H1 (cell line): ENCODE measurements at regions not wholly inside any gene's neighbourhood (a gene's known extent, or its start where the extent isn't known, plus 50 kb on each side); places are given as distances from the start of the nearest gene placed in this dataset.

Experiments used
- CTCF ChIA-PET: fragments of 300-600 bp; sonication (Branson Sonifier 250); formaldehyde crosslinking; loops from one replicate; lab custom pipeline; 2021; ENCODE audit not compliant: partially characterized antibody; lab: Charles Lee
- POLR2A ChIA-PET: fragments of 300-600 bp; sonication (Branson Sonifier 250); formaldehyde crosslinking; loops from one replicate; lab custom pipeline; 2021; ENCODE audit warnings: inconsistent platforms; ENCODE audit not compliant: partially characterized antibody; lab: Charles Lee
- DNase-seq, 2 experiments: peaks; one replicate each; pipeline versions ENCODE4 v3.0.0 to v3.0.0-alpha.2; 2010 to 2022; ENCODE audit warnings: low spot score in 2 of 2, low read depth in 1 of 2, mixed read lengths in 1 of 2
- FAIRE-seq: peaks from 2 replicates; lab custom pipeline; 2011; peaks lifted over from hg19 to GRCh38; lab: Jason Lieb, UNC
- H2AFZ ChIP-seq: 2 replicates; pipeline ENCODE4 v1.8.1; 2012; ENCODE audit warnings: low read length, inconsistent platforms
- H2AK5ac ChIP-seq: 2 replicates; pipeline ENCODE4 v1.6.1; 2013; ENCODE audit warnings: low read depth, low read length
- H2BK120ac ChIP-seq: replicated peaks from 2 replicates; pipeline ENCODE3; 2013; ENCODE audit warnings: low read depth, low read length, inconsistent platforms
- H2BK12ac ChIP-seq: 2 replicates; pipeline ENCODE4 v1.6.1; 2013; ENCODE audit warnings: low read depth, low read length
- H2BK15ac ChIP-seq: 2 replicates; pipeline ENCODE4 v1.6.1; 2013; ENCODE audit warnings: low read length
- H2BK20ac ChIP-seq: 2 replicates; pipeline ENCODE4 v1.6.1; 2013; ENCODE audit warnings: low read length
- H2BK5ac ChIP-seq: 2 replicates; pipeline ENCODE4 v1.6.1; 2013; ENCODE audit warnings: low read depth, low read length
- H3K14ac ChIP-seq: 2 replicates; pipeline ENCODE4 v1.6.1; 2013; ENCODE audit warnings: inconsistent platforms; ENCODE audit not compliant: insufficient read length
- H3K18ac ChIP-seq: 2 replicates; pipeline ENCODE4 v1.6.1; 2013; ENCODE audit warnings: low read length; ENCODE audit errors: extremely low read depth
- H3K23ac ChIP-seq: 2 replicates; pipeline ENCODE4 v1.6.1; 2013; ENCODE audit warnings: inconsistent platforms; ENCODE audit not compliant: insufficient read length
- H3K23me2 ChIP-seq: 2 replicates; pipeline ENCODE4 v1.6.1; 2013; ENCODE audit warnings: low read depth, low read length
- H3K27ac ChIP-seq: 2 replicates; pipeline ENCODE4 v1.6.1; 2011; ENCODE audit warnings: low read depth, low read length, inconsistent platforms
- H3K27me3 ChIP-seq, 4 experiments: replicated peaks in 1 of 4; 1 replicate in 1 of 4; 2 replicates in 3 of 4; pipeline versions ENCODE4 v1.6.1 to v1.8.1; 2011 to 2013; ENCODE audit warnings: low read length in 3 of 4, mild to moderate bottlenecking in 3 of 4, inconsistent platforms in 2 of 4, mixed read lengths in 2 of 4, moderate library complexity in 1 of 4; ENCODE audit not compliant: control insufficient read depth in 3 of 4, insufficient read depth in 3 of 4; ENCODE audit errors: extremely low read depth in 1 of 4
- H3K36me3 ChIP-seq, 4 experiments: 2 replicates each; pipeline versions ENCODE4 v1.6.1 to v1.8.1; 2011 to 2013; ENCODE audit warnings: mild to moderate bottlenecking in 4 of 4, low read length in 3 of 4, moderate library complexity in 2 of 4, control low read depth in 1 of 4, inconsistent platforms in 1 of 4; ENCODE audit not compliant: insufficient read depth in 4 of 4, control insufficient read depth in 2 of 4
- H3K4ac ChIP-seq: replicated peaks from 2 replicates; pipeline ENCODE3; 2013; ENCODE audit warnings: low read length, low read depth, mixed read lengths, inconsistent platforms; ENCODE audit not compliant: insufficient read length
- H3K4me1 ChIP-seq, 4 experiments: replicated peaks in 1 of 4; 1 replicate in 1 of 4; 2 replicates in 3 of 4; pipeline versions ENCODE4 v1.6.1 to v1.8.1; 2011 to 2013; ENCODE audit warnings: low read length in 3 of 4, inconsistent platforms in 2 of 4, mixed read lengths in 1 of 4; ENCODE audit not compliant: insufficient read depth in 4 of 4, control insufficient read depth in 3 of 4
- H3K4me2 ChIP-seq, 2 experiments: 2 replicates each; pipeline versions ENCODE4 v1.6.1 to v1.8.1; 2011 to 2013; ENCODE audit warnings: low read depth in 2 of 2, low read length in 2 of 2, control low read depth in 1 of 2, inconsistent platforms in 1 of 2, mild to moderate bottlenecking in 1 of 2; ENCODE audit not compliant: insufficient read depth in 1 of 2
- H3K4me3 ChIP-seq, 4 experiments: fragments of 200-600, 300-600 bp in 1 of 4; sonication (generic), shearing (Covaris generic), sonication (Bioruptor Twin) in 1 of 4; 2 replicates each; pipeline versions ENCODE4 v1.5.1 to v1.8.1; 2011 to 2016; ENCODE audit warnings: low read length in 4 of 4, low read depth in 3 of 4, control low read depth in 2 of 4, inconsistent platforms in 2 of 4, mild to moderate bottlenecking in 2 of 4, mixed read lengths in 1 of 4, moderate library complexity in 1 of 4; ENCODE audit not compliant: insufficient read depth in 2 of 4; ENCODE audit errors: extremely low read depth in 1 of 4
- H3K56ac ChIP-seq: replicated peaks from 2 replicates; pipeline ENCODE3; 2013; ENCODE audit warnings: low read depth, mild to moderate bottlenecking, mixed read lengths, low read length, inconsistent platforms; ENCODE audit not compliant: insufficient read length
- H3K79me1 ChIP-seq: 2 replicates; pipeline ENCODE4 v1.6.1; 2013; ENCODE audit warnings: low read depth, low read length, control low read depth
- H3K79me2 ChIP-seq, 2 experiments: 2 replicates each; pipeline versions ENCODE4 v1.6.1 to v1.8.1; 2012 to 2013; ENCODE audit warnings: low read length in 2 of 2, mild to moderate bottlenecking in 2 of 2, inconsistent platforms in 1 of 2; ENCODE audit not compliant: insufficient read depth in 2 of 2, control insufficient read depth in 1 of 2
- H3K9ac ChIP-seq, 4 experiments: replicated peaks in 1 of 4; 1 replicate in 1 of 4; 2 replicates in 3 of 4; pipeline versions ENCODE4 v1.6.1 to v1.8.1; 2011 to 2013; ENCODE audit warnings: low read depth in 3 of 4, low read length in 3 of 4, control low read depth in 2 of 4, mild to moderate bottlenecking in 2 of 4, moderate library complexity in 2 of 4, inconsistent platforms in 1 of 4; ENCODE audit errors: extremely low read depth in 1 of 4
- H3K9me3 ChIP-seq, 2 experiments: 2 replicates each; pipeline versions ENCODE4 v1.6.1 to v1.8.1; 2012 to 2013; ENCODE audit warnings: mild to moderate bottlenecking in 2 of 2, moderate library complexity in 2 of 2, control low read depth in 1 of 2, inconsistent platforms in 1 of 2, low read depth in 1 of 2, low read length in 1 of 2, mixed read lengths in 1 of 2; ENCODE audit not compliant: insufficient read depth in 2 of 2
- H4K20me1 ChIP-seq, 2 experiments: replicated peaks in 1 of 2; 2 replicates each; pipeline versions ENCODE3 to v1.8.1; 2011 to 2013; ENCODE audit warnings: inconsistent platforms in 2 of 2, low read length in 2 of 2, mild to moderate bottlenecking in 1 of 2; ENCODE audit not compliant: insufficient read depth in 2 of 2, control insufficient read depth in 1 of 2
- H4K5ac ChIP-seq: 2 replicates; pipeline ENCODE4 v1.6.1; 2013; ENCODE audit warnings: low read length, low read depth, mixed read lengths, inconsistent platforms; ENCODE audit not compliant: insufficient read length
- H4K8ac ChIP-seq: 2 replicates; pipeline ENCODE4 v1.8.0; 2013; ENCODE audit warnings: mild to moderate bottlenecking, moderate library complexity, low read length, inconsistent platforms; ENCODE audit not compliant: insufficient read depth; ENCODE audit errors: extremely low read depth
- H4K91ac ChIP-seq: replicated peaks from 2 replicates; pipeline ENCODE3; 2013; ENCODE audit warnings: low read length, mixed read lengths, inconsistent platforms; ENCODE audit not compliant: insufficient read length
- ATF3 ChIP-seq: IDR thresholded peaks from 2 replicates; pipeline ENCODE4 v1.6.1; 2011; ENCODE audit warnings: low read depth, mild to moderate bottlenecking, low read length; ENCODE audit not compliant: insufficient read depth
- CTBP2 ChIP-seq: IDR thresholded peaks from 2 replicates; pipeline ENCODE4 v1.7.0; 2011; ENCODE audit warnings: borderline replicate concordance, mild to moderate bottlenecking, moderate library complexity, mixed read lengths, low read length; ENCODE audit not compliant: insufficient read depth, insufficient read length
- EGR1 ChIP-seq: IDR thresholded peaks from 2 replicates; pipeline ENCODE4 v1.6.1; 2011; ENCODE audit warnings: low read depth, low read length, borderline replicate concordance
- EZH2 ChIP-seq: fragments of 200-600 bp; sonication (generic); IDR thresholded peaks from 2 replicates; pipeline ENCODE4 v1.7.1; 2012; ENCODE audit warnings: low read depth, mild to moderate bottlenecking, moderate library complexity, low read length, inconsistent platforms; ENCODE audit not compliant: severe bottlenecking
- FOSL1 ChIP-seq: IDR thresholded peaks from 2 replicates; pipeline ENCODE4 v1.6.1; 2011; ENCODE audit warnings: mild to moderate bottlenecking, low read depth, low read length, moderate library complexity; ENCODE audit not compliant: insufficient read depth
- MAFK ChIP-seq: IDR thresholded peaks from 2 replicates; pipeline ENCODE4 v1.6.1; 2012; ENCODE audit warnings: low read depth, mild to moderate bottlenecking, improper control_type of control experiment, low read length
- POLR2AphosphoS5 ChIP-seq: IDR thresholded peaks from 2 replicates; pipeline ENCODE4 v1.6.1; 2011; ENCODE audit warnings: low read depth, low read length
- RAD21 ChIP-seq, 2 experiments: IDR thresholded peaks in 1 of 2; conservative IDR thresholded peaks in 1 of 2; 2 replicates each; pipeline ENCODE4 v1.6.1; 2011; ENCODE audit warnings: low read depth in 2 of 2, low read length in 2 of 2, improper control_type of control experiment in 1 of 2, inconsistent platforms in 1 of 2, mild to moderate bottlenecking in 1 of 2, moderate library complexity in 1 of 2
- RXRA ChIP-seq: IDR thresholded peaks from 2 replicates; pipeline ENCODE4 v1.6.1; 2011; ENCODE audit warnings: low read depth, mild to moderate bottlenecking, low read length, moderate library complexity; ENCODE audit not compliant: insufficient read depth
- SP2 ChIP-seq: IDR thresholded peaks from 2 replicates; pipeline ENCODE4 v1.6.1; 2012; ENCODE audit warnings: mild to moderate bottlenecking, low read length, inconsistent platforms
- SRF ChIP-seq: IDR thresholded peaks from 2 replicates; pipeline ENCODE4 v1.6.1; 2011; ENCODE audit warnings: mild to moderate bottlenecking, low read depth, low read length, moderate library complexity
- SUZ12 ChIP-seq: fragments of 200-600 bp; sonication (generic); IDR thresholded peaks from 2 replicates; pipeline ENCODE4 v1.6.1; 2012; ENCODE audit warnings: mild to moderate bottlenecking, inconsistent platforms, low read length, moderate library complexity, mixed read lengths
- TAF1 ChIP-seq: IDR thresholded peaks from 2 replicates; pipeline ENCODE4 v1.6.1; 2011; ENCODE audit warnings: mild to moderate bottlenecking, low read depth, low read length
- TEAD4 ChIP-seq: IDR thresholded peaks from 2 replicates; pipeline ENCODE4 v1.6.1; 2012; ENCODE audit warnings: low read depth, low read length, inconsistent platforms, mixed read lengths
- WGBS, 2 experiments: shearing (Covaris generic) in 1 of 2; methylation state at CpG; one replicate each; pipeline versions ENCODE4 v1.1.6 to v1.1.7; 2013 to 2015; ENCODE audit warnings: low lambda C conversion rate in 2 of 2, mixed read lengths in 2 of 2, inconsistent platforms in 1 of 2, low coverage in 1 of 2, missing lambda C conversion rate in 1 of 2; ENCODE audit not compliant: insufficient replicate concordance in 2 of 2, insufficient coverage in 1 of 2, insufficient read length in 1 of 2; ENCODE audit errors: extremely low coverage in 1 of 2, missing lambda C conversion rate in 1 of 2; 5-methylcytosine and 5-hydroxymethylcytosine counted together

DNA sequence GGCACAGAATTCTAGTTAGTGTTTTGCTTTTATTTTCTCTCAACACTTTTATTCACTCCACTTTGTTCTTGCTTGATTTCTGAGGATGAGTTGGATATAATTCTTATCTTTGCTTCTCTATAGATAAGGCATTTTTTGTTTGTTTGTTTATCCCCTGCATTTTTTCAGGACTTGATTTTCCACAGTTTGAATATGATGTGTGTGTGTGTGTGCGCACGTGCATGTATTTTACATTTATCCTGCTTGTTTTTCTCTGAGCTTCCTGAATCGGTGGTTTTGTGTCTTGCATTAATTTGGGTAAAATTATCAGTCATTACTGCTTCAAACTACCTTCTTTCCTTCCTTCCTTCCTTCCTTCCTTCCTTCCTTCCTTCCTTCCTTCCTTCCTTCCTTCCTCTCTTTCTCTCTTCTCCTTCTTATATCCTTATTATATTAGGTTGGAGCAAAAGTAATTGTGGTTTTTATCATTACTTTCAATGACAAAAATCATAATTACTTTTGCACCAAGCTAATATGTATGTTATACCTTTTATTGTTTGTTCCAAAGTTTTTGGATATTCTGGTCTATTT lies 679.9 kb upstream of the RAG2 start:
- H2BK15ac ChIP-seq, result no peak overlapping the region
- H3K23ac ChIP-seq, result no peak overlapping the region
- H4K8ac ChIP-seq, result no peak overlapping the region
- no peaks in the 10 kb centered on the region for H3K79me2 ChIP-seq
- no peak overlapping the region for H3K27ac ChIP-seq
- H2AFZ ChIP-seq, result no peak overlapping the region
- ChIA-PET CTCF (interaction anchor here (0.7 kb wide), 1 partner anchor 138 kb away, joined by 3 read pairs; no protein-coding TSS in a partner anchor), POLR2A (no interaction called here)
- H2BK120ac ChIP-seq, result no peak overlapping the region
- H3K4me1 ChIP-seq, result no peaks in the 10 kb centered on the region
- H3K23me2 ChIP-seq, result no peaks in the 10 kb centered on the region
- no peak overlapping the region for H3K4ac ChIP-seq
- H2BK20ac ChIP-seq, result no peak overlapping the region
- H3K4me3 ChIP-seq, result no peak overlapping the region
- DNase-seq (no peak), FAIRE-seq (no peak)
- H3K18ac ChIP-seq, result no peak overlapping the region
- no peaks in the 10 kb centered on the region for H3K27me3 ChIP-seq
- 87% methylated on average over 3 of the region's 3 CpGs; no CpG with 5 or more reads in 1 of the 2 experiments for WGBS, 2 experiments
- H3K14ac ChIP-seq, result no peak overlapping the region
- H4K91ac ChIP-seq, result no peak overlapping the region
- no peak overlapping the region for H4K5ac ChIP-seq
- no peaks in the 10 kb centered on the region for H3K9me3 ChIP-seq
- no peak overlapping the region for H2BK12ac ChIP-seq
- no peak overlapping the region for H2AK5ac ChIP-seq
- H3K9ac ChIP-seq, result no peak overlapping the region
- H3K4me2 ChIP-seq, result no peak overlapping the region
- H3K36me3 ChIP-seq, result no peaks in the 10 kb centered on the region
- H3K56ac ChIP-seq, result no peak overlapping the region
- no peaks in the 10 kb centered on the region for H4K20me1 ChIP-seq
- no peaks in the 10 kb centered on the region for H3K79me1 ChIP-seq
- H2BK5ac ChIP-seq, result no peak overlapping the region
- no peak for TF ChIP-seq ATF3
- no peak for TF ChIP-seq SUZ12
- TF ChIP-seq POLR2AphosphoS5, result no peak
- no peak for TF ChIP-seq TAF1
- no peak for TF ChIP-seq EZH2
- TF ChIP-seq SRF, result no peak
- no peak for TF ChIP-seq MAFK
- TF ChIP-seq RXRA, result no peak
- TF ChIP-seq CTBP2, result no peak
- no peak for TF ChIP-seq TEAD4
- TF ChIP-seq EGR1, result no peak
- no peak for TF ChIP-seq FOSL1
- TF ChIP-seq RAD21 (IDR thresholded peaks at IDR 0.05 in 1 of 2, conservative IDR thresholded peaks at IDR 0.05 in 1 of 2; ENCODE audit: low read depth in 2 of 2, low read length in 2 of 2), result no peak
- no peak for TF ChIP-seq SP2
